GM19395 (cell line): ENCODE measurements at regions not wholly inside any gene's neighbourhood (a gene's known extent, or its start where the extent isn't known, plus 50 kb on each side); places are given as distances from the start of the nearest gene placed in this dataset.
"Not testable (repeated sequence)": the region's sequence is repeated elsewhere in the genome, so short reads cannot be mapped to it uniquely, and the experiment has no call there.

ENCODE experiments used
- ATAC-seq: cut with Tn5 transposase; IDR thresholded peaks from one replicate; pipeline ENCODE4 v1.9.1; 2021; ENCODE audit warnings: mild to moderate bottlenecking, moderate library complexity; ENCODE audit not compliant: unreplicated experiment

GRCh38 chr5:50588471-50588870, 78.0 kb upstream of the PARP8 start:
- not testable (repeated sequence) for ATAC-seq

- not testable (repeated sequence) for ATAC-seq
These were observed 75.8 kb upstream of the PARP8 start for GRCh38 chr5:50590444-50591189.

- ATAC-seq = not testable (repeated sequence)
These were observed 75.1 kb upstream of the PARP8 start for GRCh38 chr5:50591338-50591737.

DNA sequence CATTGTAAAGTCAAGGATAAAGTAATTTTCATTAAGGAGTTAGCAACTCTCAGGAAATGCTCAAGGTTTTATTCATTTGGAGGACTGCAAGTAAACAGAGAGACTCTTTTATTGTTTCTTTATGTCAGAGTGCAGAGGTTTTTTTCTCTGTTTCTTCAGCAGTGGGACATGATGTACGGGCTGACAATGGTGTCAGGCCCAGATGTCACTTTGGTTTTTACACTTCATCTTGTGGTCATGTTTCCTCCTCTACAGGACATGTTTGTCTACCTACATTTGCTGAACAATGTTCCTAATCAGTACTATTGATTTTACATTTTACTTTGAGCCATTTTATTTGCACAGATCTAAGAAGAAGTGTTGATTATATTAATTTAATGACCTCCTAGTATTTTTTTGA, 72.8 kb upstream of the PARP8 start:
- no peak for ATAC-seq

DNA sequence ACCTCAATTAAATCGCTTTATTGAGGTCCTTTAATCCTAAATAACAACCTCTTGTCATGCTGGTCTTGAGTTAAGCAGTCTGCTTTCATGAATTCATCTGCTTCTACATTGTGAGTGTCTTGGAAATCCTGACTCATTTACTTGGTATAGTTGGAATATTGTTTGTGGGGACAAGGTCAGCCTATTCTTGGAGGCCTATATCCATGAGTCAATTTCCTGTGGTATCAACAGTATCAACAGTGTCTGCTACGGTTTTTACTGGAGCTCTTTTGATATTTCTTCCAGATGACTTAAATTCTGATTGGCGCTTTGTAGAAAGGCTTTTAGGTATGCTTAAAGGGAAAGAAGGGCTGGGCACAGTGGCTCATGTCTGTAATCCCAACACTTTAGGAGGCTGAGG, 71.2 kb upstream of the PARP8 start:
- no peak for ATAC-seq

GRCh38 chr5:50601576-50601975, 64.9 kb upstream of the PARP8 start:
- ATAC-seq = not testable (repeated sequence)

- no peak for ATAC-seq
These were observed 60.3 kb upstream of the PARP8 start for GRCh38 chr5:50606179-50606578.

GRCh38 chr5:50607456-50607855, 59.0 kb upstream of the PARP8 start:
- ATAC-seq = not testable (repeated sequence)

GRCh38 chr5:50607953-50608705, 58.3 kb upstream of the PARP8 start:
- ATAC-seq = not testable (repeated sequence)

- ATAC-seq = not testable (repeated sequence)
These were observed 53.4 kb upstream of the PARP8 start for GRCh38 chr5:50613057-50613456.
